T-helper 17 cell (primary cell): ENCODE measurements at regions not wholly inside any gene's neighbourhood (a gene's known extent, or its start where the extent isn't known, plus 50 kb on each side); places are given as distances from the start of the nearest gene placed in this dataset.
"Not testable (repeated sequence)": the region's sequence is repeated elsewhere in the genome, so short reads cannot be mapped to it uniquely, and the experiment has no call there.

ENCODE experiments used
- ATAC-seq: fragments of 150-1000 bp; cut with Tn5 transposase; 2 replicates; pipeline ENCODE4 v1.10.0; 2021; ENCODE audit warnings: mild to moderate bottlenecking, moderate library complexity
- DNase-seq, 3 donors: peaks; one replicate each; pipeline versions ENCODE4 v3.0.0 to v3.0.0-alpha.2; 2020 to 2021
- H3K9me3 ChIP-seq: one replicate; pipeline ENCODE4 v1.7.0; 2013; ENCODE audit warnings: low read length, mild to moderate bottlenecking; ENCODE audit not compliant: control insufficient read depth, poor library complexity, severe bottlenecking
- H3K27ac Mint-ChIP-seq: one replicate; pipeline ENCODE4 v1.8.0; 2022; ENCODE audit warnings: mild to moderate bottlenecking, moderate library complexity, mixed read lengths
- H3K27me3 Mint-ChIP-seq: one replicate; pipeline ENCODE4 v1.8.0; 2022; ENCODE audit warnings: mixed read lengths
- H3K36me3 Mint-ChIP-seq: one replicate; pipeline ENCODE4 v1.8.0; 2022; ENCODE audit warnings: low read depth, mixed read lengths
- H3K4me1 Mint-ChIP-seq: one replicate; pipeline ENCODE4 v1.8.0; 2022; ENCODE audit warnings: mild to moderate bottlenecking, mixed read lengths
- H3K4me3 Mint-ChIP-seq: one replicate; pipeline ENCODE4 v1.8.0; 2022; ENCODE audit warnings: mild to moderate bottlenecking, moderate library complexity, mixed read lengths

GRCh38 chr14:53367644-53368026, 214.5 kb upstream of the DDHD1 start:
- Mint-ChIP-seq H3K4me3 (no peak overlapping the region), H3K27me3 (no peaks in the 10 kb centered on the region), H3K36me3 (peaks cover 2% of the 10 kb centered on the region), H3K4me1 (no peaks in the 10 kb centered on the region), H3K27ac (no peak overlapping the region)
- no peaks in the 10 kb centered on the region for H3K9me3 ChIP-seq
- ATAC-seq: no peak
- DNase-seq: no peak

GRCh38 chr14:53365486-53366130, 212.5 kb upstream of the DDHD1 start:
- ATAC-seq (no peak), DNase-seq (no peak)
- H3K27me3 Mint-ChIP-seq: no peaks in the 10 kb centered on the region
- no peak overlapping the region for H3K27ac Mint-ChIP-seq
- no peaks in the 10 kb centered on the region for H3K9me3 ChIP-seq
- H3K4me3 Mint-ChIP-seq: no peak overlapping the region
- no peaks in the 10 kb centered on the region for H3K36me3 Mint-ChIP-seq
- no peaks in the 10 kb centered on the region for H3K4me1 Mint-ChIP-seq

GRCh38 chr14:53362916-53363315, 209.8 kb upstream of the DDHD1 start:
- H3K36me3 Mint-ChIP-seq, DNase-seq, H3K9me3 ChIP-seq, H3K27ac Mint-ChIP-seq, H3K4me1 Mint-ChIP-seq, H3K4me3 Mint-ChIP-seq, ATAC-seq, H3K27me3 Mint-ChIP-seq: not testable (repeated sequence)

- Mint-ChIP-seq H3K36me3 (peaks cover 2% of the 10 kb centered on the region), H3K4me1 (no peaks in the 10 kb centered on the region)
- no peak for ATAC-seq
These were observed 207.7 kb upstream of the DDHD1 start for GRCh38 chr14:53360829-53361228.

GRCh38 chr14:53358166-53358565, 205.0 kb upstream of the DDHD1 start:
- Mint-ChIP-seq H3K36me3 (peaks cover 2% of the 10 kb centered on the region), H3K4me3 (no peak overlapping the region), H3K27ac (no peak overlapping the region), H3K27me3 (no peaks in the 10 kb centered on the region), H3K4me1 (peaks cover 3% of the 10 kb centered on the region)
- H3K9me3 ChIP-seq: no peaks in the 10 kb centered on the region
- DNase-seq (no peak), ATAC-seq (no peak)

More at GRCh38 chr14:53360829-53361228, 207.7 kb upstream of the DDHD1 start:
- H3K4me3 Mint-ChIP-seq: no peak overlapping the region
- no peak for DNase-seq
- no peaks in the 10 kb centered on the region for H3K27me3 Mint-ChIP-seq
- no peak overlapping the region for H3K27ac Mint-ChIP-seq
- H3K9me3 ChIP-seq: no peaks in the 10 kb centered on the region

GRCh38 chr14:53356361-53357150, 203.4 kb upstream of the DDHD1 start:
- H3K4me3 Mint-ChIP-seq: no peak overlapping the region
- H3K27me3 Mint-ChIP-seq: no peaks in the 10 kb centered on the region
- ATAC-seq: no peak

GRCh38 chr14:53355581-53356112, 202.5 kb upstream of the DDHD1 start:
- H3K9me3 ChIP-seq: no peaks in the 10 kb centered on the region
- Mint-ChIP-seq H3K4me1 (peaks cover 3% of the 10 kb centered on the region), H3K36me3 (peaks cover 2% of the 10 kb centered on the region), H3K27me3 (no peaks in the 10 kb centered on the region), H3K4me3 (no peak overlapping the region), H3K27ac (no peak overlapping the region)
- ATAC-seq (no peak), DNase-seq (no peak)

More at GRCh38 chr14:53356361-53357150, 203.4 kb upstream of the DDHD1 start:
- DNase-seq: no peak
- peaks cover 3% of the 10 kb centered on the region for H3K4me1 Mint-ChIP-seq
- peaks cover 2% of the 10 kb centered on the region for H3K36me3 Mint-ChIP-seq
- no peaks in the 10 kb centered on the region for H3K9me3 ChIP-seq
- no peak overlapping the region for H3K27ac Mint-ChIP-seq

- DNase-seq (no peak), ATAC-seq (no peak)
- Mint-ChIP-seq H3K4me1 (peaks cover 3% of the 10 kb centered on the region), H3K27ac (no peak overlapping the region), H3K4me3 (no peak overlapping the region), H3K36me3 (no peaks in the 10 kb centered on the region), H3K27me3 (no peaks in the 10 kb centered on the region)
- no peaks in the 10 kb centered on the region for H3K9me3 ChIP-seq
These were observed 201.2 kb upstream of the DDHD1 start for GRCh38 chr14:53354336-53354735.

- DNase-seq (no peak), ATAC-seq (no peak)
- no peaks in the 10 kb centered on the region for H3K36me3 Mint-ChIP-seq
- peaks cover 3% of the 10 kb centered on the region for H3K4me1 Mint-ChIP-seq
- no peaks in the 10 kb centered on the region for H3K9me3 ChIP-seq
- H3K27me3 Mint-ChIP-seq: no peaks in the 10 kb centered on the region
- no peak overlapping the region for H3K4me3 Mint-ChIP-seq
- no peak overlapping the region for H3K27ac Mint-ChIP-seq
These were observed 197.7 kb upstream of the DDHD1 start for GRCh38 chr14:53350866-53351265.

GRCh38 chr14:53350429-53350828, 197.3 kb upstream of the DDHD1 start:
- ATAC-seq: no peak
- H3K4me3 Mint-ChIP-seq: no peak overlapping the region

GRCh38 chr14:53346988-53347387, 193.9 kb upstream of the DDHD1 start:
- no peak overlapping the region for H3K27ac Mint-ChIP-seq
- H3K27me3 Mint-ChIP-seq: no peaks in the 10 kb centered on the region
- ATAC-seq (no peak), DNase-seq (no peak)
- no peaks in the 10 kb centered on the region for H3K36me3 Mint-ChIP-seq
- H3K4me3 Mint-ChIP-seq: no peak overlapping the region
- no peaks in the 10 kb centered on the region for H3K9me3 ChIP-seq
- H3K4me1 Mint-ChIP-seq: no peaks in the 10 kb centered on the region

More at GRCh38 chr14:53350429-53350828, 197.3 kb upstream of the DDHD1 start:
- Mint-ChIP-seq H3K36me3 (no peaks in the 10 kb centered on the region), H3K27me3 (no peaks in the 10 kb centered on the region), H3K27ac (no peak overlapping the region), H3K4me1 (peaks cover 1% of the 10 kb centered on the region)
- DNase-seq: no peak
- no peaks in the 10 kb centered on the region for H3K9me3 ChIP-seq

- ATAC-seq (no peak), DNase-seq (no peak)
- H3K9me3 ChIP-seq: no peaks in the 10 kb centered on the region
- Mint-ChIP-seq H3K36me3 (no peaks in the 10 kb centered on the region), H3K4me1 (no peaks in the 10 kb centered on the region), H3K27ac (no peak overlapping the region), H3K4me3 (no peak overlapping the region), H3K27me3 (no peaks in the 10 kb centered on the region)
These were observed 188.2 kb upstream of the DDHD1 start for GRCh38 chr14:53341324-53341723.

GRCh38 chr14:53338192-53338591, 185.1 kb upstream of the DDHD1 start:
- H3K36me3 Mint-ChIP-seq: no peaks in the 10 kb centered on the region
- no peaks in the 10 kb centered on the region for H3K27me3 Mint-ChIP-seq
- no peaks in the 10 kb centered on the region for H3K9me3 ChIP-seq
- H3K4me1 Mint-ChIP-seq: no peaks in the 10 kb centered on the region
- DNase-seq: no peak
- no peak overlapping the region for H3K4me3 Mint-ChIP-seq
- H3K27ac Mint-ChIP-seq: no peak overlapping the region
- no peak for ATAC-seq
